HUES48 (cell line): ENCODE measurements at regions not wholly inside any gene's neighbourhood (a gene's known extent, or its start where the extent isn't known, plus 50 kb on each side); places are given as distances from the start of the nearest gene placed in this dataset.

ENCODE experiments used
- H3K27ac ChIP-seq: one replicate; pipeline ENCODE4 v1.7.0; 2013; ENCODE audit warnings: low read depth, low read length, inconsistent platforms
- H3K27me3 ChIP-seq: 2 replicates; pipeline ENCODE4 v1.6.1; 2013; ENCODE audit warnings: mild to moderate bottlenecking, low read length; ENCODE audit not compliant: control insufficient read depth, insufficient read depth
- H3K36me3 ChIP-seq: 2 replicates; pipeline ENCODE4 v1.6.1; 2013; ENCODE audit warnings: low read length; ENCODE audit not compliant: control insufficient read depth, insufficient read depth
- H3K4me1 ChIP-seq: 2 replicates; pipeline ENCODE4 v1.6.1; 2013; ENCODE audit warnings: mild to moderate bottlenecking, low read length; ENCODE audit not compliant: control insufficient read depth, insufficient read depth
- H3K4me3 ChIP-seq: 2 replicates; pipeline ENCODE4 v1.5.1; 2013; ENCODE audit warnings: mild to moderate bottlenecking, low read depth, low read length
- H3K9ac ChIP-seq: 2 replicates; pipeline ENCODE4 v1.6.1; 2013; ENCODE audit warnings: mild to moderate bottlenecking, low read depth, low read length, moderate library complexity
- H3K9me3 ChIP-seq: 2 replicates; pipeline ENCODE4 v1.6.1; 2013; ENCODE audit warnings: low read length; ENCODE audit not compliant: control insufficient read depth, insufficient read depth

GRCh38 chr1:30538993-30539867, 184.2 kb downstream of the MATN1 start:
- H3K4me3 ChIP-seq, result no peak overlapping the region
- no peaks in the 10 kb centered on the region for H3K36me3 ChIP-seq
- H3K9ac ChIP-seq, result no peak overlapping the region
- no peaks in the 10 kb centered on the region for H3K4me1 ChIP-seq
- no peak overlapping the region for H3K27ac ChIP-seq
- no peaks in the 10 kb centered on the region for H3K27me3 ChIP-seq
- H3K9me3 ChIP-seq, result no peaks in the 10 kb centered on the region; the same call in 1 of the 2 replicates

DNA sequence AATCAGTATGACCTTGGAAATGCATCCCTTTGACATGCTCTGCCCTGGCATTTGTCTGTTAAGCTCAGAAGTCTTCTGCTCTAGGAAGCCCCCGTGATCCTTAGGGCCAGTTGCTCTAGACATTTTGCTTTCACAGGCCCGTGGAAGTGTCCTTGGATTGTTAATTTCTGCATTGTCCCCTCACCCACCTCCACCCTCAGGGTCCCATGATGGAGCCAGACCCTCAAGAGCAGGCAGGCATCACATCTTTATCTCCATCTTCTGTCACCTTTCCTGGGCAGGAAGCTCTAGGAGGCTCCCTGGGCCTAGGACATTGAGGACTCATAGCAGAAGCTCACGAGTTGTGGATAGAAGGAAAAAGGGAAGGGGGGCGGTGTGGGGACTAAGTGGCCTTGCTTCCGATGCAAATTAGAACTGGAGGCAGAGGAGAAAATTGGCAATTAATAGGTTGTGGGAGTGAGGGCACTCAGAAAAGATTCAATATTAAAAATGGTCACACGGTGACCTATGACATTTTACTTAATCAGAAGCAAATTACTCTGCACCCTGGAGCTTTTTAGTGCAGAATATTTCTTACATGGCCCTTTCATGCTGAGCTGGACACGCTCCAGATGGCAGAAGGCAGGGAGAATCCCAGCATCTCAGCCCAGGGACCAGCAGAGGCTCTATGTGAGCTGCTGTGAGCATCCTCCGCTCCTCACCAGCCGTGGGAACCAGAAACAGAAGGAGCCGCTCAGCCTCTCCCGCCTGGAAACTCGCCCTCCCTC, 185.0 kb downstream of the MATN1 start:
- H3K36me3 ChIP-seq, result no peaks in the 10 kb centered on the region
- H3K27ac ChIP-seq, result no peak overlapping the region
- no peaks in the 10 kb centered on the region; the same call in 1 of the 2 replicates for H3K9me3 ChIP-seq
- H3K4me3 ChIP-seq, result no peak overlapping the region
- no peaks in the 10 kb centered on the region for H3K27me3 ChIP-seq
- no peaks in the 10 kb centered on the region for H3K4me1 ChIP-seq
- H3K9ac ChIP-seq, result no peak overlapping the region

DNA sequence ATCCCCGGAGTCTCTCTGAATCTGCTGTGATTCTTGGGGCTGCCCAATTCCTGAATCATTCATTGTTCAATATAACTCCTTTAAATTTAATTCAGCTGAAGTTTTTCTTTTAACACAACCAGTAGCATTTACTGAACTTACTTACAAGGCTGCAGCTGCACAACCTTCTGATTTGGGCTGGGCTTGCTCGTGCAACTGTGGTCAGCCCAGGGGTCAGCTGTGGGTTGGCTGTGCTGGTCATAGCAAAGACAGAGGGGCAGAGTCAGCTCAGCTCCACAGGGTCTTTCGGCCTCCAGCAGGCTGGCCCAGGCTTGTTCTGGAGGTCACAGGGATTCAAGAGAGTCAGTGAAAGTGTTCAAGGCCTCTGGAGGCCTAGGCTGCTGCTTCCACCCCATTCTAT, 186.1 kb downstream of the MATN1 start:
- H3K9ac ChIP-seq, result no peak overlapping the region
- H3K27me3 ChIP-seq, result no peaks in the 10 kb centered on the region
- no peak overlapping the region for H3K4me3 ChIP-seq
- H3K4me1 ChIP-seq, result no peaks in the 10 kb centered on the region
- no peaks in the 10 kb centered on the region; the same call in 1 of the 2 replicates for H3K9me3 ChIP-seq
- no peaks in the 10 kb centered on the region for H3K36me3 ChIP-seq
- H3K27ac ChIP-seq, result no peak overlapping the region

DNA sequence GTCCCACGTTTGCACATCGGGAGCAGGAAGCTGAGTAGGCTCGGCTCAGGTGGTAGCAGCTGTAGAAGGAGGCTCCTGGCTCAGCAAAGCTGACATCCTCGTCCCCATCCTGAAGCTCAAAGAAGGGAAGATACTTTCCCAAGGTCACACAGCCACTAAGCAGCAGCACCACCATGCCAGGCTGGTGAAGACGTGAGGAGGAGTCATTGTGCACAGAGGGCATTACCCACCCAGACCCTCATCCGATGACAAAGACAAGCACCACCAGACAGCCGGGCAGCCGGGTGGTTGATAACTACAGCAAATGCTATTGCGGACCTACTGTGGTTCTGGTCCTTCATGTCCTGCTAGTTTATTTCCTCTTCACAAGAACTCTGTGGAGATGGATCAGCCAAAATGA, 186.9 kb downstream of the MATN1 start:
- no peak overlapping the region for H3K9ac ChIP-seq
- no peaks in the 10 kb centered on the region for H3K27me3 ChIP-seq
- H3K4me3 ChIP-seq, result no peak overlapping the region
- H3K4me1 ChIP-seq, result no peaks in the 10 kb centered on the region
- H3K36me3 ChIP-seq, result no peaks in the 10 kb centered on the region
- no peak overlapping the region for H3K27ac ChIP-seq
- H3K9me3 ChIP-seq, result no peaks in the 10 kb centered on the region

- Histone ChIP-seq H3K36me3 (no peaks in the 10 kb centered on the region), H3K4me1 (no peaks in the 10 kb centered on the region), H3K4me3 (no peak overlapping the region), H3K9ac (no peak overlapping the region), H3K9me3 (no peaks in the 10 kb centered on the region), H3K27me3 (no peaks in the 10 kb centered on the region), H3K27ac (no peak overlapping the region)
Observed at GRCh38 chr1:30535595-30536325, 187.6 kb downstream of the MATN1 start.

DNA sequence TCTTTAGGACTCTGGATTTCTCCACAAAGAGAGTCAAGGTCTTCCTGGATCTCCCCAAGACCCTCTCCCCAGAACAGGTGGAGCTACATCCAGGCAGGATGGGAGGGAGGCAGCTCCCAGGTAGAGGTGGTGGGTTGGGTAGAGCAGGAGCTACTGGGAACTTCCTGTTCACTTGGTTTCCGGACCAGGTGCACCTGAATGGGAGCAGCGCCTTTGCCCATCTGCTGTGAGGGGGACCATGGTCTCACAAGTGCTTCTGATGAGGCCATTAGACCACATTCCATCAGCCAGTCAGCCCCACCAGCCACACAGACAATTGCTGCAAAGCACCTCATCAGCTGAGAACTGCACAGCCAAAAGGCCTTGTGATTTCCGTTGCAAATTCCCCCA, 188.8 kb downstream of the MATN1 start:
- Histone ChIP-seq H3K4me1 (no peaks in the 10 kb centered on the region), H3K9me3 (no peaks in the 10 kb centered on the region), H3K27ac (no peak overlapping the region), H3K9ac (no peak overlapping the region), H3K27me3 (no peaks in the 10 kb centered on the region), H3K36me3 (no peaks in the 10 kb centered on the region), H3K4me3 (no peak overlapping the region)

DNA sequence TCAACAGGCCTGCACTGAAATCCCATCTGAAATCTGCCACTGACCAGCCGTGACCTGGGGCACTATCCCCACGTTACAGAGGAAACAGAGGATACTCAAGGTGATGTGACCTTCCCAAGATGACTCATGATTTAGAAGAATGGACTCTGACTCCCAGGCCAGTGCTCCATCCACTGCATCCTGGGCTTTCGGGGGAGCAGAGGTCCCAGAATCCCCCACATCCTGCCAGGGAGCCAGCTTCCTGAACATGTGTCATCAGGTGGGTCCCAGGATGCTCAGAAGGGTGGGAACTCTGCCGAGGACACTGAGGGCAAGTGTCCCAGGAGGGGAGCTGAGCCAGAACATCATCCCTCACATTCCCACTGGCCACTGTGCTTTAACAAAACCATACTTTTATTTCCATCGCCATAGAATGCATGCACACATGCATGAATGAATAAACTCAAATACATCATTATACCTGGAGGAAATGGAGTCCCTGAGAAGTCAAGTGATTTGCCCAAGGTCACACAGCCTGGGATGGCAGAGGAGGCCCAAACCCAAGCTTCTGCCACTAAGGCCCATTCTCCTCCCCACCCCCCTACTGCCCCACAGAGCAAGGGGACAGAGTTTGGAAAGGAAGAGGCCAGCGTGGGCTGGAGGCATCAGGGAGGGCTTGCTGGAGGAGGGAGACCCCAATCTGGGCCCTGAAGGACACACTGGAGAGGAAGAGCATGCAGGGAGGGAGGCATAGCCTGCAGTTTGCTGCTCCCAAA, 189.4 kb downstream of the MATN1 start:
- Histone ChIP-seq H3K36me3 (no peaks in the 10 kb centered on the region), H3K4me3 (no peak overlapping the region), H3K9ac (no peak overlapping the region), H3K27me3 (no peaks in the 10 kb centered on the region), H3K27ac (no peak overlapping the region), H3K9me3 (no peaks in the 10 kb centered on the region), H3K4me1 (no peaks in the 10 kb centered on the region)

- H3K4me1 ChIP-seq, result no peaks in the 10 kb centered on the region
- no peak overlapping the region for H3K4me3 ChIP-seq
- no peaks in the 10 kb centered on the region for H3K36me3 ChIP-seq
- no peaks in the 10 kb centered on the region for H3K27me3 ChIP-seq
- H3K9ac ChIP-seq, result no peak overlapping the region
- H3K27ac ChIP-seq, result no peak overlapping the region
- no peaks in the 10 kb centered on the region for H3K9me3 ChIP-seq
Observed at GRCh38 chr1:30533141-30533540, 190.2 kb downstream of the MATN1 start.

DNA sequence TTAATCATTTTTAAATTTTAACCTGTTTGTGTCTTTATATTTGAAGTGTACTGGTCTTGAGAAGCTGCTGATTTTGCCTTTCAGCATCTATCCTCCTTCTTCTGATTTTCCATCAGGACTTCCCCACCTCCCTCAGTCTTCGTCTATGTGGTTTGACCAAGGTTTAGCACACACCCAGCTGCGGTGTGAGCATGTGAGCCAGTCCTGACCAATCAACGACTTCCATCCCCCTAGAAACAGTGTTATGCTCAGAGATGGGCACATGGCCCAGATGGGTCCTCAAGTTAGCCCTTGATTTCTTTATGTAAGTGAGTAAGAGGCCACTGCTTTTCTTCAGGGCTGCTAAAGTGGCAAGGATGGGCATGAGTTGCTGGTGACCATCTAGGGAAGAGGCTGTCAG, 190.8 kb downstream of the MATN1 start:
- Histone ChIP-seq H3K36me3 (no peaks in the 10 kb centered on the region), H3K4me3 (no peak overlapping the region), H3K9ac (no peak overlapping the region)

DNA sequence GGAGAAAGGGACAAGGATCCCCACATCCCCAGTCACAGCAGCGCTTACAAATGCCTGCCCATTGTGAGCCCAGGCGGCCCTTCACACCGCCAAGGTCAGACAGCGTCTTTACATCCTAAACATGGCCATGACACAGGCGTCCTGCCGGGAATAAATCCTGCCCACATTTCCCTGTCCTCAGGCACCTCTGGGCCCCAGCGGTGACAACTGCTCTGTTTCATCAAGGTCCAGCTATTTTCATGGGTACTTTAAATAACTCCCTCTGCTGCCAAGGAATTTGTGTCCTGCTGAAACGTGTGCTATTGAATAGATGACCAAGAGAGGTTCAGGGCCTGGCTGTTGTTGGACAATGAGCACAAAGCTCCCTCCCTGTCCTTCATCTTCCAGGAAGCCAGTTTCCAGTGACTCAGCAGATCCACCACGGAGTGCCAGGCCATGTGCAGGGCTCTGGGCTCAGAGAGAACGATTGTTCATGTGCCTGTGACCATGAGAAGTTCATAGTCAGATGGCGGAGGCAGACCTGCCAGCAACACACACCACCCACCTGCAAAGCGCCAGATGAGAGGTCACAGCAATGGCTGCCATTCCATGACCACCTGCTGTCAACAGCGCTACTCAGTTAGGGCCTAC, 195.8 kb downstream of the MATN1 start:
- Histone ChIP-seq H3K4me1 (peaks cover 11% of the 10 kb centered on the region; the same call in 1 of the 2 replicates), H3K4me3 (no peak overlapping the region), H3K27ac (no peak overlapping the region), H3K9me3 (no peaks in the 10 kb centered on the region), H3K9ac (no peak overlapping the region), H3K36me3 (no peaks in the 10 kb centered on the region), H3K27me3 (no peaks in the 10 kb centered on the region)

More for the DNA sequence above, 190.8 kb downstream of the MATN1 start:
- Histone ChIP-seq H3K4me1 (peaks cover 4% of the 10 kb centered on the region; the same call in 1 of the 2 replicates), H3K9me3 (no peaks in the 10 kb centered on the region), H3K27ac (no peak overlapping the region), H3K27me3 (no peaks in the 10 kb centered on the region)
